Heart right ventricle (tissue), 16 donors: ENCODE measurements at regions not wholly inside any gene's neighbourhood (a gene's known extent, or its start where the extent isn't known, plus 50 kb on each side); places are given as distances from the start of the nearest gene placed in this dataset.
"Not testable (repeated sequence)": the region's sequence is repeated elsewhere in the genome, so short reads cannot be mapped to it uniquely, and the experiment has no call there.

Experiments used
- ATAC-seq, 8 donors: fragments of 200-7000 bp; cut with Tn5 transposase; one replicate each; pipeline ENCODE4 v1.9.1; 2020; ENCODE audit warnings: mild to moderate bottlenecking in 8 of 8, moderate library complexity in 8 of 8, moderate number of reproducible peaks in 1 of 8
- DNase-seq, 2 donors: peaks; one replicate each; pipeline ENCODE4 v3.0.0-alpha.2; 2020
- H3K27ac ChIP-seq, 10 donors: fragments of 200-600 bp; sonication (generic) in 2 of 10; one replicate each; pipeline versions ENCODE4 v1.5.0 to v1.8.0; 2020 to 2022; ENCODE audit warnings: mild to moderate bottlenecking in 3 of 10
- H3K27me3 ChIP-seq, 7 donors: fragments of 200-600 bp; one replicate each; pipeline ENCODE4 v1.8.0; 2021 to 2022; ENCODE audit warnings: mild to moderate bottlenecking in 2 of 7
- H3K36me3 ChIP-seq, 9 donors: fragments of 200-600 bp; sonication (generic) in 1 of 9; one replicate each; pipeline versions ENCODE4 v1.5.0 to v1.8.0; 2020 to 2022; ENCODE audit warnings: mild to moderate bottlenecking in 2 of 9
- H3K4me1 ChIP-seq, 9 donors: fragments of 200-600 bp; sonication (generic) in 1 of 9; one replicate each; pipeline versions ENCODE4 v1.5.0 to v1.8.0; 2020 to 2022; ENCODE audit warnings: mild to moderate bottlenecking in 4 of 9
- H3K4me3 ChIP-seq, 10 donors: fragments of 200-600 bp; sonication (generic) in 2 of 10; one replicate each; pipeline versions ENCODE4 v1.5.0 to v1.8.0; 2020 to 2022; ENCODE audit warnings: mild to moderate bottlenecking in 7 of 10, moderate library complexity in 2 of 10
- H3K9me3 ChIP-seq, 11 donors: fragments of 200-600 bp in 10 of 11; sonication (generic) in 2 of 11; one replicate each; pipeline versions ENCODE4 v1.5.0 to v1.8.0; 2013 to 2022; ENCODE audit warnings: mild to moderate bottlenecking in 2 of 11, control low read depth in 1 of 11, moderate library complexity in 1 of 11
- CTCF ChIP-seq, 9 donors: fragments of 200-600 bp; sonication (generic) in 2 of 9; IDR thresholded peaks; one replicate each; pipeline versions ENCODE4 v1.5.0 to v1.8.0; 2021 to 2022; ENCODE audit warnings: antibody characterized with exemption in 9 of 9, mild to moderate bottlenecking in 5 of 9, moderate library complexity in 1 of 9
- WGBS, 2 donors: extraction: QIAGEN DNeasy Blood & Tissue Kit; methylation state at CpG; one replicate each; pipeline ENCODE4 v1.1.7; 2013; ENCODE audit warnings: inconsistent platforms in 1 of 2; 5-methylcytosine and 5-hydroxymethylcytosine counted together
- intact Hi-C, 10 donors: fragments of 100-400 bp; cut with DNase I; formaldehyde crosslinking; loops; one replicate each; pipeline versions ENCODE4 v1.11.1 to v1.14.2; 2022
- donor health status: Arrhythmogenic right ventricular cardiomyopathy.
- donor health status: ischemic (EF 13 %, LVEDD 7.1; RV severe dilation, severe dysfunction).
- donor health status: healthy with polysubstance abuse.
- donor health status: DM: no; HTN: yes; CAD: no.
- donor health status: DM: no; HTN: no; CAD: no.
- donor health status: ischemic (EF 25% LVEDD 6.9; RV normal size, moderate dysfunction).
- donor health status: ischemic (EF 25% LVEDD 5.7; RV mildly dilated, moderate dysfunction).
- donor health status: healthy.
- donor health status: DM: yes; HTN: yes; CAD: no.
- donor health status: Ischemic cardiomyopathy.
- donor health status: ischemic (EF 35%, LVEDD 5.7; RV mildly dilated, moderate dysfunction).
- donor health status: nonischemic (EF 11% LVEDD 7.7; RV severe dilation, severe dysfunction).
- donor health status: DM: yes; HTN: yes; CAD: no.
- donor health status: PGD.
- donor health status: ischemic (EF 29% LVEDD 5.4; RV normal size, mild dysfunction).
- donor health status: nonischemic (EF 23%, LVEDD 6.1; RV moderate dilation, normal function).

DNA sequence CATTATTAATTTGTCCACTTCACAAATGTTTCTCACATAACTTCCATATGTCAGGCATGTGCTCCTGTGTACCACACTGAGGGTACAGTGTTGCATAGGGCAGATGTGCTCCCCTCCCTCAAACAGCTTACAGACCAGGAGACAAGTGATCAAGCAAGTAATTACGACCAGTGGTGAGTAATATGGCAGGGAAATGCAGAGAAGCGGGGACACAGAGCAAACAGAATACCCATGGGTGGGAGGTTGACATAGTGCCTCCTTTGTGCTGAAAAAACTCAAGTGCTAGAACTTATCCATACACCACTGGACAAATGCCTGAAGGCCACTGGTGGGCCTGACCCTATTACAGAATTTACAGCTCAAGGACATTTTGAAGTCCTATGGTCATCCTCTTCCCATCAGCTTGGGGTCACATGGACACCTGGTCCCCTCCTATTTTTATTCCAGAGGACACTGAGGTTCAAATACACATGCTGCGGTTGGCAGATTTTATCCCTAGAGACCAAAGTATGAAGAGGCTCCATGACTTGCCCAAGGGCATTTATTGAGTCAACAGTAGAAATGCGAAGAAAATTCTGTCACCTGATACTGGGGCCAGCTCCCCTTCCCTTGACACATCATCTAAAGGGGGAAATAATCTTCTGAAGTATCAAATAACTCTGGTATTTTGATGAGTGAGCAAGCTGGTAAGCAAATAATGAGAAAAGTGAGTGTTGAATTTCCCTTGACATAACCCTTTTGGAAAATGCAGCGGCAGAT, 116.6 kb downstream of the QRSL1 start:
- WGBS, 2 donors, result 73 to 82% methylated on average over 5 of the region's 5 CpGs
- DNase-seq (no peak), ATAC-seq (no peak)
- Histone ChIP-seq H3K4me1 (no peaks in the 10 kb centered on the region), H3K27ac (no peak overlapping the region), H3K9me3 (peaks cover 0 to 11% (median 0%) of the 10 kb centered on the region in 11 donors), H3K4me3 (no peak overlapping the region), H3K36me3 (no peaks in the 10 kb centered on the region), H3K27me3 (peaks cover 0 to 4% (median 0%) of the 10 kb centered on the region in 7 donors)
- intact Hi-C loops, result no loop called here
- TF ChIP-seq CTCF (IDR thresholded peaks at IDR 0.05), result no peak

DNA sequence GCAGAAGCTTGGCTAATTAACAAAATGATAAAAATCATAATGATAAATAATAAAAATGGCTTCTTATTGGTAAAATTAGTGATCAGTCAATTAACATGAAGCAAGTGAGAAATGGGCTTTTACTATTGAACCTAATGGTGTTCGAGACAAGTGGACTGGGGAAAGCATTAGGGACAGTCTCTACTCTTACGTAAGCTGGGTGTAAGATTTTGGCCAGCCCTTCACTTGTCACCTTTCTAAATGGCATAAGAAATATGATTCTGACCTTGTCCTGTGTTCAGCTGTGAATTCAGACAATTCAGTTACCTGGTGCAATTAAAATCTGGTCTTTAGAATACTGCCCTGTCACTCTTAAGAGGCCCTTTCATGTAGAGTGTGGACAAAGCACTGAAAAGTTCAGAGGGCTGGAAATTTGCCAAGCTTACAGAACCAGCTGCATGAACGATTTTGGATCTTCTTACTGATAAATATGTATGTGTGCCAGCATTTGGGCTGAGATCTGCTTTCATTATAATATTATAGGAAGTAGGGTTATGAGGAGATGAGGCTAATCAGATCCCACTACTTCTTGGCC, 115.9 kb downstream of the QRSL1 start:
- Histone ChIP-seq H3K36me3 (no peaks in the 10 kb centered on the region), H3K4me3 (no peak overlapping the region), H3K4me1 (no peaks in the 10 kb centered on the region), H3K9me3 (peaks cover 0 to 11% (median 0%) of the 10 kb centered on the region in 11 donors), H3K27ac (no peak overlapping the region), H3K27me3 (peaks cover 0 to 4% (median 0%) of the 10 kb centered on the region in 7 donors)
- no peak for ATAC-seq
- 46 to 62% methylated on average over 3 of the region's 3 CpGs for WGBS, 2 donors
- no peak for DNase-seq
- intact Hi-C loops, result no loop called here
- no peak for TF ChIP-seq CTCF (IDR thresholded peaks at IDR 0.05)

DNA sequence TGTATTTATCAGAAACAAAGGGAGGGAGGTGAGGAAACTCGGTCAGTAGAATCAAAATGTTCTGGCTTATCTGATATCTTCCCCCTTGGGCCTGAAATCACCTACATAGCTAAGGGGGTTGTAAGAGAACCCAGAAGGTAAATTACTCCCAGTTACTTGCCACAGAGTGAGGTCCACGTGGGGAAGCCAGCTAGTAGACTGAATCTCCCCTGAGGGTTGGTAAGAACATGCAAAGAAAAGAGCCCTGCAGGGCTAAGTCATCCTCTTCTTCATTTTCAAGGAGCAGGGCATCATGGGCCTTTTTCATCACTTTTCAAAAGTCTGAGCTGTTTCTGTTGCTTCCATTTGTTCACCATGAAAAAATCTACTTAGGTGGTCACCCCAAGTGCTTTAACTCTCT, 115.4 kb downstream of the QRSL1 start:
- intact Hi-C loops, result no loop called here
- peaks cover 0 to 4% (median 0%) of the 10 kb centered on the region in 7 donors for H3K27me3 ChIP-seq

DNA sequence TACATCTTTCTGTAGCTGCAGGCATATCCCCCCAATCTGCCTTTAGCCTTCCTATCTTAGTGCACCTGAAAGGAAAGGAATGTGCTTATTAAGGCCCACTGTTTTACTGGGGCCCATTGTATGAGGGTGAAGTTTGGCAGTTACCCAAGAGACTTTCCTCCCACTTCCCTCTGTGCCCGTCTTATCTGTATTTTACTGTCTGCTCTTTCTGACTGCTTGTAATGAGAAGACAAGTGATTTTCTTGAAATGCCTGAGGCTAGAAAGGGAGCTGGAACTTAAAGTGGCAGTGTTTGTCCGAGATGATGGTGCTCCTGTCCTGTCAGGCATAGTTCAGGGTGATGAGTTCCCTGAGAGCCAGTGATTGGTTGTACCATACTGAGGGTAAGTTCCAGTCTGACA, 114.7 kb downstream of the QRSL1 start:
- 24 to 31% methylated on average over 2 of the region's 2 CpGs for WGBS, 2 donors
- H3K9me3 ChIP-seq, result peaks cover 0 to 11% (median 0%) of the 10 kb centered on the region in 11 donors
- H3K27ac ChIP-seq, H3K36me3 ChIP-seq, H3K4me1 ChIP-seq, intact Hi-C loops, H3K27me3 ChIP-seq, DNase-seq, ATAC-seq, H3K4me3 ChIP-seq: not testable (repeated sequence)

More for the DNA sequence above, 115.4 kb downstream of the QRSL1 start:
- TF ChIP-seq CTCF (IDR thresholded peaks at IDR 0.05), result no peak
- Histone ChIP-seq H3K27ac (no peak overlapping the region), H3K4me3 (no peak overlapping the region), H3K36me3 (no peaks in the 10 kb centered on the region), H3K4me1 (peaks cover 0 to 4% (median 0%) of the 10 kb centered on the region in 9 donors), H3K9me3 (peaks cover 0 to 11% (median 0%) of the 10 kb centered on the region in 11 donors)
- ATAC-seq (no peak), DNase-seq (no peak)
- 68 to 81% methylated on average over 2 of the region's 2 CpGs for WGBS, 2 donors

DNA sequence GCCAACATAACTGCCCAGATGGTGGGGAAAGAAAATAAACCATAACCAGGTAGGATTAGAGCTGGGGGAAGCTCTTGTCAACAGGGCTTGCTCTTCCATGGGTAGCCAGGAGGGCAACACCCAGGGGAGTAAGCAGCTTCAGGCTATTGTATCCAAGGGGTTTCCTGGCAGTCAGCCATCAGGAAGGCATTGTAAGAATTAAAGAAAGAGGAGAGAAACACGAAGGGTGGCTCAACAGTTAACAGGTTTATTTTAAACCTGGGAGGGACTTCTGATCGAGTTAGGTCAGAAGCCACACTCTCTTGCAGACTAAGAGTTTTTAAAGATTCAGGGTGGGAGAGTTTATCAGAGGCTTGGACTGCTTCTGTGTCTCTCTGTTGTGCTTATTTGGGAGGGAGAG, 114.2 kb downstream of the QRSL1 start:
- intact Hi-C loops, result no loop called here
- WGBS, 2 donors, result 39 to 71% methylated on average over 2 of the region's 2 CpGs
- H3K27ac ChIP-seq, result no peak overlapping the region
- no peaks in the 10 kb centered on the region for H3K36me3 ChIP-seq
- H3K4me1 ChIP-seq, result peaks cover 0 to 5% (median 0%) of the 10 kb centered on the region in 9 donors
- H3K27me3 ChIP-seq, result no peaks in the 10 kb centered on the region
- DNase-seq, result no peak
- H3K4me3 ChIP-seq, result no peak overlapping the region
- ATAC-seq, result no peak
- peaks cover 0 to 11% (median 0%) of the 10 kb centered on the region in 11 donors for H3K9me3 ChIP-seq
- no peak for TF ChIP-seq CTCF (IDR thresholded peaks at IDR 0.05)
